ENCODE measurements at regions not wholly inside any gene's neighbourhood (a gene's known extent, or its start where the extent isn't known, plus 50 kb on each side); places are given as distances from the start of the nearest gene placed in this dataset.
"Not testable (repeated sequence)": the region's sequence is repeated elsewhere in the genome, so short reads cannot be mapped to it uniquely, and the experiment has no call there.

GRCh38 chr9:103237571-103238109, 242.5 kb downstream of the CYLC2 start:
- H3K9me2 ChIP-seq (ENCODE audit: insufficient read depth); DNase-seq (ENCODE audit: low read depth, low spot score); POLR2A ChIA-PET; H4K20me1 ChIP-seq (ENCODE audit: insufficient read depth); CTCF ChIA-PET; H3K27me3 ChIP-seq (ENCODE audit: insufficient read depth, low read length); intact Hi-C loops (cut with micrococcal nuclease); BruUV-seq (replicated peaks); H3K36me3 ChIP-seq (ENCODE audit: control insufficient read depth in 1 of 2, insufficient read depth in 2 of 2, low read length in 2 of 2); RAD21 ChIA-PET (ENCODE audit: low non-redundant PET in 1 of 2, low total read pairs in 2 of 2, uncharacterized antibody in 2 of 2, unreplicated experiment in 2 of 2); H3K27ac ChIP-seq (ENCODE audit: low read depth, low read length); H3K4me1 ChIP-seq (ENCODE audit: control insufficient read depth in 1 of 2, insufficient read depth in 2 of 2, low read length in 2 of 2); ATAC-seq; H3K4me2 ChIP-seq (ENCODE audit: low read length); H2AFZ ChIP-seq (ENCODE audit: low read depth, low read length, poor library complexity, severe bottlenecking); H3K9me3 ChIP-seq (ENCODE audit: control insufficient read depth in 1 of 2, insufficient read depth in 1 of 2, low read depth in 1 of 2, low read length in 2 of 2); H3K9ac ChIP-seq (ENCODE audit: low read length); H3K79me2 ChIP-seq (ENCODE audit: insufficient read depth, low read length); H3K4me3 ChIP-seq (replicated peaks in 1 of 2; ENCODE audit: low read depth in 1 of 2, low read length in 2 of 2): not testable (repeated sequence)

GRCh38 chr9:103242025-103242424, 246.9 kb downstream of the CYLC2 start:
- H3K4me1 ChIP-seq (ENCODE audit: control insufficient read depth in 1 of 2, insufficient read depth in 2 of 2, low read length in 2 of 2) = no peaks in the 10 kb centered on the region
- no TSS peak for BruUV-seq (replicated peaks)
- no peak for DNase-seq (ENCODE audit: low read depth, low spot score)

GRCh38 chr9:103242486-103242885, 247.4 kb downstream of the CYLC2 start:
- no peak overlapping the region for H3K4me3 ChIP-seq (replicated peaks in 1 of 2; ENCODE audit: low read depth in 1 of 2, low read length in 2 of 2)
- no peaks in the 10 kb centered on the region for H3K79me2 ChIP-seq (ENCODE audit: insufficient read depth, low read length)
- ATAC-seq (no peak), DNase-seq (ENCODE audit: low read depth, low spot score) (no peak)
- no peak overlapping the region for H2AFZ ChIP-seq (ENCODE audit: low read depth, low read length, poor library complexity, severe bottlenecking)
- ChIA-PET CTCF (no interaction called here), POLR2A (no interaction called here), RAD21 (ENCODE audit: low non-redundant PET in 1 of 2, low total read pairs in 2 of 2, uncharacterized antibody in 2 of 2, unreplicated experiment in 2 of 2) (no interaction called here)
- peaks cover 0 to 3% of the 10 kb centered on the region in 2 experiments; a peak in 2 of 4 replicates for H3K9me3 ChIP-seq (ENCODE audit: control insufficient read depth in 1 of 2, insufficient read depth in 1 of 2, low read depth in 1 of 2, low read length in 2 of 2)
- no peak overlapping the region for H3K27ac ChIP-seq (ENCODE audit: low read depth, low read length)
- no peaks in the 10 kb centered on the region for H3K4me1 ChIP-seq (ENCODE audit: control insufficient read depth in 1 of 2, insufficient read depth in 2 of 2, low read length in 2 of 2)
- no TSS peak for BruUV-seq (replicated peaks)
- no peak for TF ChIP-seq EGR1 (IDR thresholded peaks at IDR 0.05; ENCODE audit: low read depth)
- TF ChIP-seq, protein P1, sequence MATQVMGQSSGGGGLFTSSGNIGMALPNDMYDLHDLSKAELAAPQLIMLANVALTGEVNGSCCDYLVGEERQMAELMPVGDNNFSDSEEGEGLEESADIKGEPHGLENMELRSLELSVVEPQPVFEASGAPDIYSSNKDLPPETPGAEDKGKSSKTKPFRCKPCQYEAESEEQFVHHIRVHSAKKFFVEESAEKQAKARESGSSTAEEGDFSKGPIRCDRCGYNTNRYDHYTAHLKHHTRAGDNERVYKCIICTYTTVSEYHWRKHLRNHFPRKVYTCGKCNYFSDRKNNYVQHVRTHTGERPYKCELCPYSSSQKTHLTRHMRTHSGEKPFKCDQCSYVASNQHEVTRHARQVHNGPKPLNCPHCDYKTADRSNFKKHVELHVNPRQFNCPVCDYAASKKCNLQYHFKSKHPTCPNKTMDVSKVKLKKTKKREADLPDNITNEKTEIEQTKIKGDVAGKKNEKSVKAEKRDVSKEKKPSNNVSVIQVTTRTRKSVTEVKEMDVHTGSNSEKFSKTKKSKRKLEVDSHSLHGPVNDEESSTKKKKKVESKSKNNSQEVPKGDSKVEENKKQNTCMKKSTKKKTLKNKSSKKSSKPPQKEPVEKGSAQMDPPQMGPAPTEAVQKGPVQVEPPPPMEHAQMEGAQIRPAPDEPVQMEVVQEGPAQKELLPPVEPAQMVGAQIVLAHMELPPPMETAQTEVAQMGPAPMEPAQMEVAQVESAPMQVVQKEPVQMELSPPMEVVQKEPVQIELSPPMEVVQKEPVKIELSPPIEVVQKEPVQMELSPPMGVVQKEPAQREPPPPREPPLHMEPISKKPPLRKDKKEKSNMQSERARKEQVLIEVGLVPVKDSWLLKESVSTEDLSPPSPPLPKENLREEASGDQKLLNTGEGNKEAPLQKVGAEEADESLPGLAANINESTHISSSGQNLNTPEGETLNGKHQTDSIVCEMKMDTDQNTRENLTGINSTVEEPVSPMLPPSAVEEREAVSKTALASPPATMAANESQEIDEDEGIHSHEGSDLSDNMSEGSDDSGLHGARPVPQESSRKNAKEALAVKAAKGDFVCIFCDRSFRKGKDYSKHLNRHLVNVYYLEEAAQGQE (IDR thresholded peaks at IDR 0.05; ENCODE audit: low read depth) = no peak
- TF ChIP-seq ELF1 (IDR thresholded peaks at IDR 0.05; ENCODE audit: borderline replicate concordance, low read depth) = no peak
- H4K20me1 ChIP-seq (ENCODE audit: insufficient read depth) = no peaks in the 10 kb centered on the region
- no peak overlapping the region for H3K9ac ChIP-seq (ENCODE audit: low read length)
- no peaks in the 10 kb centered on the region for H3K9me2 ChIP-seq (ENCODE audit: insufficient read depth)
- intact Hi-C loops (cut with micrococcal nuclease) = no loop called here
- no peaks in the 10 kb centered on the region for H3K36me3 ChIP-seq (ENCODE audit: control insufficient read depth in 1 of 2, insufficient read depth in 2 of 2, low read length in 2 of 2)
- no peaks in the 10 kb centered on the region for H3K27me3 ChIP-seq (ENCODE audit: insufficient read depth, low read length)
- H3K4me2 ChIP-seq (ENCODE audit: low read length) = no peak overlapping the region

More at GRCh38 chr9:103242025-103242424, 246.9 kb downstream of the CYLC2 start:
- H3K4me3 ChIP-seq (replicated peaks in 1 of 2; ENCODE audit: low read depth in 1 of 2, low read length in 2 of 2) = no peak overlapping the region
- intact Hi-C loops (cut with micrococcal nuclease) = no loop called here
- POLR2A ChIA-PET = no interaction called here
- CTCF ChIA-PET = no interaction called here
- H4K20me1 ChIP-seq (ENCODE audit: insufficient read depth) = no peaks in the 10 kb centered on the region
- H3K9ac ChIP-seq (ENCODE audit: low read length) = no peak overlapping the region
- no peaks in the 10 kb centered on the region for H3K36me3 ChIP-seq (ENCODE audit: control insufficient read depth in 1 of 2, insufficient read depth in 2 of 2, low read length in 2 of 2)
- H3K27me3 ChIP-seq (ENCODE audit: insufficient read depth, low read length) = no peaks in the 10 kb centered on the region
- RAD21 ChIA-PET (ENCODE audit: low non-redundant PET in 1 of 2, low total read pairs in 2 of 2, uncharacterized antibody in 2 of 2, unreplicated experiment in 2 of 2) = no interaction called here
- no peaks in the 10 kb centered on the region for H3K79me2 ChIP-seq (ENCODE audit: insufficient read depth, low read length)
- no peak for ATAC-seq
- H3K27ac ChIP-seq (ENCODE audit: low read depth, low read length) = no peak overlapping the region
- no peak overlapping the region for H2AFZ ChIP-seq (ENCODE audit: low read depth, low read length, poor library complexity, severe bottlenecking)
- H3K4me2 ChIP-seq (ENCODE audit: low read length) = no peak overlapping the region
- no peaks in the 10 kb centered on the region for H3K9me2 ChIP-seq (ENCODE audit: insufficient read depth)
- TF ChIP-seq ELF1 (IDR thresholded peaks at IDR 0.05; ENCODE audit: borderline replicate concordance, low read depth) (no peak), POLR2A (IDR thresholded peaks at IDR 0.05; ENCODE audit: borderline replicate concordance, extremely low read depth, insufficient read depth, insufficient read length) (no peak), SIN3A (IDR thresholded peaks at IDR 0.05; ENCODE audit: low read depth) (no peak), EZH2phosphoT487 (IDR thresholded peaks at IDR 0.05; ENCODE audit: borderline replicate concordance) (no peak)
- no peaks in the 10 kb centered on the region; a peak in 2 of 4 replicates for H3K9me3 ChIP-seq (ENCODE audit: control insufficient read depth in 1 of 2, insufficient read depth in 1 of 2, low read depth in 1 of 2, low read length in 2 of 2)
